ENCODE measurements at regions not wholly inside any gene's neighbourhood (a gene's known extent, or its start where the extent isn't known, plus 50 kb on each side); places are given as distances from the start of the nearest gene placed in this dataset.

- TF ChIP-seq MLX (CRISPR knock-in tag; IDR thresholded peaks at IDR 0.05) = no peak
- no peak for TF ChIP-seq OVOL2 (CRISPR knock-in tag; IDR thresholded peaks at IDR 0.05; ENCODE audit: borderline replicate concordance)
- TF ChIP-seq NFE2L1 (CRISPR knock-in tag; IDR thresholded peaks at IDR 0.05) = no peak
- TF ChIP-seq CREM (CRISPR knock-in tag; IDR thresholded peaks at IDR 0.05) = no peak
- TF ChIP-seq ATF1 (CRISPR knock-in tag; IDR thresholded peaks at IDR 0.05) = no peak
Measured at GRCh38 chr11:134486106-134486505, 74.1 kb upstream of the B3GAT1 start (continued).

GRCh38 chr11:134485316-134485715, 73.3 kb upstream of the B3GAT1 start:
- H3K27ac Mint-ChIP-seq = no peak overlapping the region
- ChIA-PET CTCF (no interaction called here), POLR2A (no interaction called here)
- no peak for ATAC-seq
- DNase-seq (ENCODE audit: low spot score) = no peak
- H3K4me3 Mint-ChIP-seq = no peak overlapping the region
- H3K4me1 Mint-ChIP-seq = no peaks in the 10 kb centered on the region
- no peak for TF ChIP-seq SP1 (CRISPR knock-in tag; conservative IDR thresholded peaks at IDR 0.05)
- no peak for TF ChIP-seq IRF2 (CRISPR knock-in tag; IDR thresholded peaks at IDR 0.05; ENCODE audit: borderline replicate concordance, low read depth)
- TF ChIP-seq SMAD3 (CRISPR knock-in tag; IDR thresholded peaks at IDR 0.05; ENCODE audit: borderline replicate concordance) = no peak
- TF ChIP-seq, protein P1, sequence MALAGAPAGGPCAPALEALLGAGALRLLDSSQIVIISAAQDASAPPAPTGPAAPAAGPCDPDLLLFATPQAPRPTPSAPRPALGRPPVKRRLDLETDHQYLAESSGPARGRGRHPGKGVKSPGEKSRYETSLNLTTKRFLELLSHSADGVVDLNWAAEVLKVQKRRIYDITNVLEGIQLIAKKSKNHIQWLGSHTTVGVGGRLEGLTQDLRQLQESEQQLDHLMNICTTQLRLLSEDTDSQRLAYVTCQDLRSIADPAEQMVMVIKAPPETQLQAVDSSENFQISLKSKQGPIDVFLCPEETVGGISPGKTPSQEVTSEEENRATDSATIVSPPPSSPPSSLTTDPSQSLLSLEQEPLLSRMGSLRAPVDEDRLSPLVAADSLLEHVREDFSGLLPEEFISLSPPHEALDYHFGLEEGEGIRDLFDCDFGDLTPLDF (CRISPR knock-in tag; IDR thresholded peaks at IDR 0.05) = no peak
- no peak for TF ChIP-seq MLX (CRISPR knock-in tag; IDR thresholded peaks at IDR 0.05)
- no peak for TF ChIP-seq ATF3 (CRISPR knock-in tag; conservative IDR thresholded peaks at IDR 0.05)
- no peak for TF ChIP-seq MYBL2 (CRISPR knock-in tag; IDR thresholded peaks at IDR 0.05)
- H3K27me3 Mint-ChIP-seq (ENCODE audit: low read depth) = peaks cover 4% of the 10 kb centered on the region
- H3K9me3 Mint-ChIP-seq = no peaks in the 10 kb centered on the region
- no peaks in the 10 kb centered on the region for H3K36me3 Mint-ChIP-seq

- Mint-ChIP-seq H3K4me3 (no peak overlapping the region), H3K27me3 (ENCODE audit: low read depth) (peaks cover 1% of the 10 kb centered on the region), H3K27ac (no peak overlapping the region), H3K9me3 (no peaks in the 10 kb centered on the region), H3K4me1 (peaks cover 9% of the 10 kb centered on the region), H3K36me3 (no peaks in the 10 kb centered on the region)
- TF ChIP-seq MLX (CRISPR knock-in tag; IDR thresholded peaks at IDR 0.05) (no peak), ARID4B (CRISPR knock-in tag; IDR thresholded peaks at IDR 0.05; ENCODE audit: borderline replicate concordance) (no peak), TEAD1 (CRISPR knock-in tag; IDR thresholded peaks at IDR 0.05) (no peak), CBFB (CRISPR knock-in tag; IDR thresholded peaks at IDR 0.05; ENCODE audit: low read depth) (no peak)
- DNase-seq (ENCODE audit: low spot score) (no peak), ATAC-seq (no peak)
- POLR2A ChIA-PET = no interaction called here
- CTCF ChIA-PET = interaction anchor here (1.1 to 1.3 kb wide), 2 partner anchors 77 to 592 kb away, joined by 4 read pairs; no protein-coding TSS in a partner anchor
Measured at GRCh38 chr11:134483857-134484256, 71.8 kb upstream of the B3GAT1 start.

Data from WTC11 (cell line).